H1 (cell line): ENCODE measurements at regions not wholly inside any gene's neighbourhood (a gene's known extent, or its start where the extent isn't known, plus 50 kb on each side); places are given as distances from the start of the nearest gene placed in this dataset.

Source experiments
- CTCF ChIA-PET: fragments of 300-600 bp; sonication (Branson Sonifier 250); formaldehyde crosslinking; loops from one replicate; lab custom pipeline; 2021; ENCODE audit not compliant: partially characterized antibody; lab: Charles Lee
- POLR2A ChIA-PET: fragments of 300-600 bp; sonication (Branson Sonifier 250); formaldehyde crosslinking; loops from one replicate; lab custom pipeline; 2021; ENCODE audit warnings: inconsistent platforms; ENCODE audit not compliant: partially characterized antibody; lab: Charles Lee
- DNase-seq, 2 experiments: peaks; one replicate each; pipeline versions ENCODE4 v3.0.0 to v3.0.0-alpha.2; 2010 to 2022; ENCODE audit warnings: low spot score in 2 of 2, low read depth in 1 of 2, mixed read lengths in 1 of 2
- FAIRE-seq: peaks from 2 replicates; lab custom pipeline; 2011; peaks lifted over from hg19 to GRCh38; lab: Jason Lieb, UNC
- H2AFZ ChIP-seq: 2 replicates; pipeline ENCODE4 v1.8.1; 2012; ENCODE audit warnings: low read length, inconsistent platforms
- H2AK5ac ChIP-seq: 2 replicates; pipeline ENCODE4 v1.6.1; 2013; ENCODE audit warnings: low read depth, low read length
- H2BK120ac ChIP-seq: replicated peaks from 2 replicates; pipeline ENCODE3; 2013; ENCODE audit warnings: low read depth, low read length, inconsistent platforms
- H2BK12ac ChIP-seq: 2 replicates; pipeline ENCODE4 v1.6.1; 2013; ENCODE audit warnings: low read depth, low read length
- H2BK15ac ChIP-seq: 2 replicates; pipeline ENCODE4 v1.6.1; 2013; ENCODE audit warnings: low read length
- H2BK20ac ChIP-seq: 2 replicates; pipeline ENCODE4 v1.6.1; 2013; ENCODE audit warnings: low read length
- H2BK5ac ChIP-seq: 2 replicates; pipeline ENCODE4 v1.6.1; 2013; ENCODE audit warnings: low read depth, low read length
- H3K14ac ChIP-seq: 2 replicates; pipeline ENCODE4 v1.6.1; 2013; ENCODE audit warnings: inconsistent platforms; ENCODE audit not compliant: insufficient read length
- H3K18ac ChIP-seq: 2 replicates; pipeline ENCODE4 v1.6.1; 2013; ENCODE audit warnings: low read length; ENCODE audit errors: extremely low read depth
- H3K23ac ChIP-seq: 2 replicates; pipeline ENCODE4 v1.6.1; 2013; ENCODE audit warnings: inconsistent platforms; ENCODE audit not compliant: insufficient read length
- H3K23me2 ChIP-seq: 2 replicates; pipeline ENCODE4 v1.6.1; 2013; ENCODE audit warnings: low read depth, low read length
- H3K27ac ChIP-seq: 2 replicates; pipeline ENCODE4 v1.6.1; 2011; ENCODE audit warnings: low read depth, low read length, inconsistent platforms
- H3K27me3 ChIP-seq, 4 experiments: replicated peaks in 1 of 4; 1 replicate in 1 of 4; 2 replicates in 3 of 4; pipeline versions ENCODE4 v1.6.1 to v1.8.1; 2011 to 2013; ENCODE audit warnings: low read length in 3 of 4, mild to moderate bottlenecking in 3 of 4, inconsistent platforms in 2 of 4, mixed read lengths in 2 of 4, moderate library complexity in 1 of 4; ENCODE audit not compliant: control insufficient read depth in 3 of 4, insufficient read depth in 3 of 4; ENCODE audit errors: extremely low read depth in 1 of 4
- H3K36me3 ChIP-seq, 4 experiments: 2 replicates each; pipeline versions ENCODE4 v1.6.1 to v1.8.1; 2011 to 2013; ENCODE audit warnings: mild to moderate bottlenecking in 4 of 4, low read length in 3 of 4, moderate library complexity in 2 of 4, control low read depth in 1 of 4, inconsistent platforms in 1 of 4; ENCODE audit not compliant: insufficient read depth in 4 of 4, control insufficient read depth in 2 of 4
- H3K4ac ChIP-seq: replicated peaks from 2 replicates; pipeline ENCODE3; 2013; ENCODE audit warnings: low read length, low read depth, mixed read lengths, inconsistent platforms; ENCODE audit not compliant: insufficient read length
- H3K4me1 ChIP-seq, 4 experiments: replicated peaks in 1 of 4; 1 replicate in 1 of 4; 2 replicates in 3 of 4; pipeline versions ENCODE4 v1.6.1 to v1.8.1; 2011 to 2013; ENCODE audit warnings: low read length in 3 of 4, inconsistent platforms in 2 of 4, mixed read lengths in 1 of 4; ENCODE audit not compliant: insufficient read depth in 4 of 4, control insufficient read depth in 3 of 4
- H3K4me2 ChIP-seq, 2 experiments: 2 replicates each; pipeline versions ENCODE4 v1.6.1 to v1.8.1; 2011 to 2013; ENCODE audit warnings: low read depth in 2 of 2, low read length in 2 of 2, control low read depth in 1 of 2, inconsistent platforms in 1 of 2, mild to moderate bottlenecking in 1 of 2; ENCODE audit not compliant: insufficient read depth in 1 of 2
- H3K4me3 ChIP-seq, 4 experiments: fragments of 200-600, 300-600 bp in 1 of 4; sonication (generic), shearing (Covaris generic), sonication (Bioruptor Twin) in 1 of 4; 2 replicates each; pipeline versions ENCODE4 v1.5.1 to v1.8.1; 2011 to 2016; ENCODE audit warnings: low read length in 4 of 4, low read depth in 3 of 4, control low read depth in 2 of 4, inconsistent platforms in 2 of 4, mild to moderate bottlenecking in 2 of 4, mixed read lengths in 1 of 4, moderate library complexity in 1 of 4; ENCODE audit not compliant: insufficient read depth in 2 of 4; ENCODE audit errors: extremely low read depth in 1 of 4
- H3K56ac ChIP-seq: replicated peaks from 2 replicates; pipeline ENCODE3; 2013; ENCODE audit warnings: low read depth, mild to moderate bottlenecking, mixed read lengths, low read length, inconsistent platforms; ENCODE audit not compliant: insufficient read length
- H3K79me1 ChIP-seq: 2 replicates; pipeline ENCODE4 v1.6.1; 2013; ENCODE audit warnings: low read depth, low read length, control low read depth
- H3K79me2 ChIP-seq, 2 experiments: 2 replicates each; pipeline versions ENCODE4 v1.6.1 to v1.8.1; 2012 to 2013; ENCODE audit warnings: low read length in 2 of 2, mild to moderate bottlenecking in 2 of 2, inconsistent platforms in 1 of 2; ENCODE audit not compliant: insufficient read depth in 2 of 2, control insufficient read depth in 1 of 2
- H3K9ac ChIP-seq, 4 experiments: replicated peaks in 1 of 4; 1 replicate in 1 of 4; 2 replicates in 3 of 4; pipeline versions ENCODE4 v1.6.1 to v1.8.1; 2011 to 2013; ENCODE audit warnings: low read depth in 3 of 4, low read length in 3 of 4, control low read depth in 2 of 4, mild to moderate bottlenecking in 2 of 4, moderate library complexity in 2 of 4, inconsistent platforms in 1 of 4; ENCODE audit errors: extremely low read depth in 1 of 4
- H3K9me3 ChIP-seq, 2 experiments: 2 replicates each; pipeline versions ENCODE4 v1.6.1 to v1.8.1; 2012 to 2013; ENCODE audit warnings: mild to moderate bottlenecking in 2 of 2, moderate library complexity in 2 of 2, control low read depth in 1 of 2, inconsistent platforms in 1 of 2, low read depth in 1 of 2, low read length in 1 of 2, mixed read lengths in 1 of 2; ENCODE audit not compliant: insufficient read depth in 2 of 2
- H4K20me1 ChIP-seq, 2 experiments: replicated peaks in 1 of 2; 2 replicates each; pipeline versions ENCODE3 to v1.8.1; 2011 to 2013; ENCODE audit warnings: inconsistent platforms in 2 of 2, low read length in 2 of 2, mild to moderate bottlenecking in 1 of 2; ENCODE audit not compliant: insufficient read depth in 2 of 2, control insufficient read depth in 1 of 2
- H4K5ac ChIP-seq: 2 replicates; pipeline ENCODE4 v1.6.1; 2013; ENCODE audit warnings: low read length, low read depth, mixed read lengths, inconsistent platforms; ENCODE audit not compliant: insufficient read length
- H4K8ac ChIP-seq: 2 replicates; pipeline ENCODE4 v1.8.0; 2013; ENCODE audit warnings: mild to moderate bottlenecking, moderate library complexity, low read length, inconsistent platforms; ENCODE audit not compliant: insufficient read depth; ENCODE audit errors: extremely low read depth
- H4K91ac ChIP-seq: replicated peaks from 2 replicates; pipeline ENCODE3; 2013; ENCODE audit warnings: low read length, mixed read lengths, inconsistent platforms; ENCODE audit not compliant: insufficient read length
- ASH2L ChIP-seq: fragments of 200-600, 300-600 bp; sonication (generic); IDR thresholded peaks from one replicate; pipeline ENCODE4 v1.7.1; 2017; ENCODE audit warnings: low read length
- CEBPB ChIP-seq: IDR thresholded peaks from 2 replicates; pipeline ENCODE4 v1.6.1; 2012; ENCODE audit warnings: low read depth, low read length
- CHD1 ChIP-seq: IDR thresholded peaks from 2 replicates; pipeline ENCODE4 v1.6.1; 2012; ENCODE audit warnings: low read depth, low read length, improper control_type of control experiment
- CHD2 ChIP-seq: IDR thresholded peaks from 2 replicates; pipeline ENCODE4 v1.6.1; 2012; ENCODE audit warnings: low read length, improper control_type of control experiment
- GABPA ChIP-seq: IDR thresholded peaks from 2 replicates; pipeline ENCODE4 v1.6.1; 2011; ENCODE audit warnings: mild to moderate bottlenecking, low read length, moderate library complexity, borderline replicate concordance; ENCODE audit not compliant: insufficient read depth
- HDAC6 ChIP-seq: IDR thresholded peaks from one replicate; pipeline ENCODE4 v1.7.1; 2012; ENCODE audit warnings: low read depth, mild to moderate bottlenecking, inconsistent platforms, low read length, moderate library complexity
- KDM1A ChIP-seq: fragments of 200-600, 300-600 bp; sonication (generic); IDR thresholded peaks from 2 replicates; pipeline ENCODE4 v1.7.1; 2016; ENCODE audit warnings: mild to moderate bottlenecking, low read length, borderline replicate concordance
- PHF8 ChIP-seq: fragments of 200-600 bp; sonication (generic); conservative IDR thresholded peaks from 2 replicates; pipeline ENCODE4 v1.7.1; 2012; ENCODE audit warnings: low read depth, mild to moderate bottlenecking, inconsistent platforms, low read length, moderate library complexity
- POU5F1 ChIP-seq: IDR thresholded peaks from 2 replicates; pipeline ENCODE4 v1.6.1; 2011; ENCODE audit warnings: low read depth, mild to moderate bottlenecking, low read length, moderate library complexity
- RFX5 ChIP-seq: IDR thresholded peaks from 2 replicates; pipeline ENCODE4 v1.6.1; 2011; ENCODE audit warnings: low read depth, low read length, improper control_type of control experiment, borderline replicate concordance
- RXRA ChIP-seq: IDR thresholded peaks from 2 replicates; pipeline ENCODE4 v1.6.1; 2011; ENCODE audit warnings: low read depth, mild to moderate bottlenecking, low read length, moderate library complexity; ENCODE audit not compliant: insufficient read depth
- SIX5 ChIP-seq: IDR thresholded peaks from 2 replicates; pipeline ENCODE4 v1.6.1; 2011; ENCODE audit warnings: mild to moderate bottlenecking, low read depth, low read length
- SP4 ChIP-seq: IDR thresholded peaks from 2 replicates; pipeline ENCODE4 v1.6.1; 2012; ENCODE audit warnings: low read length, inconsistent platforms
- SUZ12 ChIP-seq: fragments of 200-600 bp; sonication (generic); IDR thresholded peaks from 2 replicates; pipeline ENCODE4 v1.6.1; 2012; ENCODE audit warnings: mild to moderate bottlenecking, inconsistent platforms, low read length, moderate library complexity, mixed read lengths
- TAF1 ChIP-seq: IDR thresholded peaks from 2 replicates; pipeline ENCODE4 v1.6.1; 2011; ENCODE audit warnings: mild to moderate bottlenecking, low read depth, low read length
- YY1 ChIP-seq: IDR thresholded peaks from 2 replicates; pipeline ENCODE4 v1.6.1; 2011; ENCODE audit warnings: low read depth, mild to moderate bottlenecking, low read length
- ZNF274 ChIP-seq: IDR thresholded peaks from 2 replicates; pipeline ENCODE4 v1.7.0; 2012; ENCODE audit warnings: low read length, borderline replicate concordance; ENCODE audit errors: extremely low read depth
- WGBS, 2 experiments: shearing (Covaris generic) in 1 of 2; methylation state at CpG; one replicate each; pipeline versions ENCODE4 v1.1.6 to v1.1.7; 2013 to 2015; ENCODE audit warnings: low lambda C conversion rate in 2 of 2, mixed read lengths in 2 of 2, inconsistent platforms in 1 of 2, low coverage in 1 of 2, missing lambda C conversion rate in 1 of 2; ENCODE audit not compliant: insufficient replicate concordance in 2 of 2, insufficient coverage in 1 of 2, insufficient read length in 1 of 2; ENCODE audit errors: extremely low coverage in 1 of 2, missing lambda C conversion rate in 1 of 2; 5-methylcytosine and 5-hydroxymethylcytosine counted together

- Histone ChIP-seq H3K14ac (no peak overlapping the region), H2AK5ac (peak overlapping the region; percentile 57), H4K20me1 (no peaks in the 10 kb centered on the region), H4K5ac (no peak overlapping the region), H2AFZ (no peak overlapping the region), H3K9me3 (peaks cover 3 to 5% of the 10 kb centered on the region in 2 experiments; a peak in 2 of 4 replicates), H2BK12ac (no peak overlapping the region; the same call in 1 of the 2 replicates), H3K27ac (no peak overlapping the region)
- DNase-seq = no peak
- TF ChIP-seq CEBPB = no peak
- no peak for TF ChIP-seq SIX5
- TF ChIP-seq SP4 = no peak
- TF ChIP-seq ASH2L = no peak
- TF ChIP-seq SUZ12 = no peak
- TF ChIP-seq ZNF274 = no peak
- TF ChIP-seq KDM1A = no peak
- TF ChIP-seq PHF8 = no peak
- TF ChIP-seq TAF1 = no peak
- TF ChIP-seq RXRA = no peak
- TF ChIP-seq RFX5 = no peak
- no peak for TF ChIP-seq POU5F1
- no peak for TF ChIP-seq HDAC6
- no peak for TF ChIP-seq YY1
- TF ChIP-seq CHD2 = no peak
- no peak for TF ChIP-seq CHD1
- no peak for TF ChIP-seq GABPA
- TF ChIP-seq, all 59 proteins: peak for 0
- Histone ChIP-seq H3K23me2 (no peaks in the 10 kb centered on the region), H2BK15ac (no peak overlapping the region; the same call in 1 of the 2 replicates), H4K8ac (no peak overlapping the region), H2BK20ac (peak overlapping the region; percentile 13; the same call in 1 of the 2 replicates), H3K4me3 (no peak overlapping the region), H3K27me3 (no peaks in the 10 kb centered on the region), H3K79me1 (no peaks in the 10 kb centered on the region), H3K9ac (no peak overlapping the region), H3K36me3 (peaks cover 0 to 5% (median 1%) of the 10 kb centered on the region in 4 experiments; a peak in 2 of 8 replicates), H2BK120ac (no peak overlapping the region), H3K56ac (no peak overlapping the region), H3K18ac (peak overlapping the region; percentile 51; the same call in 1 of the 2 replicates), H4K91ac (peak overlapping the region; percentile 11), H3K4me2 (peak overlapping the region; percentile 21 to 29; a peak in 2 of 4 replicates), H2BK5ac (no peak overlapping the region), H3K23ac (no peak overlapping the region), H3K4me1 (peaks cover 4 to 14% (median 10%) of the 10 kb centered on the region in 4 experiments), H3K79me2 (no peaks in the 10 kb centered on the region), H3K4ac (no peak overlapping the region)
- 78% methylated on average over 4 of the region's 4 CpGs; no CpG with 5 or more reads in 1 of the 2 experiments for WGBS, 2 experiments
- no peak for FAIRE-seq
- POLR2A ChIA-PET = no interaction called here
- CTCF ChIA-PET = no interaction called here
Observed at GRCh38 chr13:33935969-33936368, 118.0 kb downstream of the RFC3 start.
